Common myeloid progenitor, CD34-positive (primary cell): ENCODE measurements at regions not wholly inside any gene's neighbourhood (a gene's known extent, or its start where the extent isn't known, plus 50 kb on each side); places are given as distances from the start of the nearest gene placed in this dataset.

ENCODE experiments used
- CTCF ChIA-PET: fragments of 350-600 bp; sonication (Branson Sonifier 250); formaldehyde crosslinking; loops from one replicate; lab custom pipeline; 2021; ENCODE audit warnings: antibody characterized with exemption; lab: Charles Lee
- POLR2A ChIA-PET: fragments of 350-600 bp; sonication (Branson Sonifier 250); formaldehyde crosslinking; loops from one replicate; lab custom pipeline; 2021; ENCODE audit warnings: antibody characterized with exemption; lab: Charles Lee
- DNase-seq, 3 donors: peaks; one replicate each; pipeline versions ENCODE4 v3.0.0 to v3.0.0-alpha.2; 2013
- H3K27ac ChIP-seq, 2 experiments: 1 replicate in 1 of 2; 2 replicates in 1 of 2; pipeline ENCODE4 v1.7.0; 2013; ENCODE audit warnings: inconsistent platforms in 2 of 2, low read length in 2 of 2, mild to moderate bottlenecking in 2 of 2, low read depth in 1 of 2, moderate library complexity in 1 of 2; ENCODE audit not compliant: severe bottlenecking in 2 of 2, insufficient read depth in 1 of 2, poor library complexity in 1 of 2
- H3K27me3 ChIP-seq, 5 experiments: replicated peaks in 2 of 5; 1 replicate in 3 of 5; 2 replicates in 2 of 5; pipeline versions ENCODE4 v1.6.1 to v1.7.0; 2013; ENCODE audit warnings: low read length in 4 of 5, mild to moderate bottlenecking in 2 of 5, moderate library complexity in 2 of 5, inconsistent platforms in 1 of 5; ENCODE audit not compliant: insufficient read depth in 5 of 5, control insufficient read depth in 4 of 5
- H3K36me3 ChIP-seq, 4 experiments: 1 replicate in 2 of 4; 2 replicates in 2 of 4; pipeline versions ENCODE4 v1.6.1 to v1.7.0; 2013; ENCODE audit warnings: low read length in 3 of 4, control low read depth in 1 of 4, mild to moderate bottlenecking in 1 of 4; ENCODE audit not compliant: control insufficient read depth in 4 of 4, insufficient read depth in 4 of 4
- H3K4me1 ChIP-seq, 4 experiments: 1 replicate in 3 of 4; 2 replicates in 1 of 4; pipeline versions ENCODE4 v1.6.1 to v1.7.1; 2013; ENCODE audit warnings: low read length in 3 of 4, mild to moderate bottlenecking in 3 of 4, control low read depth in 1 of 4, inconsistent platforms in 1 of 4, moderate library complexity in 1 of 4; ENCODE audit not compliant: control insufficient read depth in 4 of 4, insufficient read depth in 4 of 4; ENCODE audit errors: control extremely low read depth in 1 of 4
- H3K4me3 ChIP-seq, 7 experiments: 1 replicate in 4 of 7; 2 replicates in 3 of 7; pipeline versions ENCODE4 v1.5.1 to v1.7.0; 2013; ENCODE audit warnings: mild to moderate bottlenecking in 7 of 7, low read length in 6 of 7, moderate library complexity in 6 of 7, inconsistent platforms in 2 of 7, low read depth in 2 of 7, control low read depth in 1 of 7; ENCODE audit not compliant: insufficient read depth in 4 of 7, control insufficient read depth in 1 of 7; ENCODE audit errors: extremely low read depth in 1 of 7
- H3K9me3 ChIP-seq, 5 experiments: 1 replicate in 4 of 5; 2 replicates in 1 of 5; pipeline versions ENCODE4 v1.6.1 to v1.7.1; 2013; ENCODE audit warnings: low read length in 4 of 5, mild to moderate bottlenecking in 2 of 5, inconsistent platforms in 1 of 5, low read depth in 1 of 5, moderate library complexity in 1 of 5; ENCODE audit not compliant: control insufficient read depth in 4 of 5, insufficient read depth in 2 of 5; ENCODE audit errors: control extremely low read depth in 1 of 5
- WGBS: methylation state at CpG from one replicate; pipeline ENCODE4 v1.1.5; 2013; ENCODE audit not compliant: insufficient coverage; 5-methylcytosine and 5-hydroxymethylcytosine counted together

DNA sequence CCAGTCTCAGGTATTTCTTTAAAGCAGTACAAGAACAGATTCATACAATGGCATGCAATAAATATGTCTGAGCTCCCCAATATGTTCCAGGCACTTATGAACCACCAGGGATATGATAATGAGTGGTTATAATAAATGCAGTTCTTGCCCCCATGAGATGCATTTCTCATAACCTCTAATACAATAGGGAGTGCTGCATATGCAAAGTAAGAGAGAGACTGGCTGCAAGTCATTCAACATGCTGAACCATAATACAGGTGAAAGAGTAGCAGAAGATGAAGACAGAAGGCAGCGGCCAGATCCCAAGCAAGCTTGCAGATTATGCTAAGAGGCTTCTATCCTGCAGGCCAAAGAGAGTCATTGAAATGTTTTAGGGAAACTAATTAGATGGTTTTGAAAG is 96.7 kb downstream of the CHD9NB start:
- H3K9me3 ChIP-seq: no peaks in the 10 kb centered on the region
- H3K27ac ChIP-seq: no peak overlapping the region
- no peak overlapping the region for H3K4me3 ChIP-seq
- 100% methylated on average over 1 of the region's 1 CpG for WGBS
- ChIA-PET POLR2A (no interaction called here), CTCF (no interaction called here)
- no peaks in the 10 kb centered on the region for H3K4me1 ChIP-seq
- H3K27me3 ChIP-seq: peaks cover 0 to 2% (median 0%) of the 10 kb centered on the region in 5 experiments
- DNase-seq: no peak
- H3K36me3 ChIP-seq: no peaks in the 10 kb centered on the region

DNA sequence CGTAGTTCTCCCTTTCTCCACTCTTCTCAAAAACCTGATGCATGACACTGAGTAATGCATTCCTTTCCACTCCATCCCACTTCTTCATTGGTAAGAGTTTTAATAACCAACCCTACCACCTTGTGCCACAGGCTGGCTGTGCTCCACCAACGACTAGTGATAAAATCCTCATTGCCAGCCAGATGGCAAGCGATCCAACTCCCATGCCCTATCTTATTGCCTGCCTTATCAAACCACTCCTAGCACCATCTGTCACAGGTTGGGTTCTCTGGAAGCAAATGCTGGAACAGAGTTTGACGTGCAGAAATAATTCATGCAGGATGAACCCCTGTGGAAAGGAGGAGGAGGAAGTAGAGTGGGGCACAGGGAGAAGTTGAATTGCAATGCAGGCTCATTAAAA is 99.5 kb downstream of the CHD9NB start:
- Histone ChIP-seq H3K36me3 (no peaks in the 10 kb centered on the region), H3K9me3 (no peaks in the 10 kb centered on the region), H3K27me3 (peaks cover 0 to 2% (median 0%) of the 10 kb centered on the region in 5 experiments), H3K27ac (no peak overlapping the region), H3K4me1 (no peaks in the 10 kb centered on the region), H3K4me3 (no peak overlapping the region)
- ChIA-PET POLR2A (no interaction called here), CTCF (no interaction called here)
- 81% methylated on average over 2 of the region's 4 CpGs for WGBS
- DNase-seq: no peak

DNA sequence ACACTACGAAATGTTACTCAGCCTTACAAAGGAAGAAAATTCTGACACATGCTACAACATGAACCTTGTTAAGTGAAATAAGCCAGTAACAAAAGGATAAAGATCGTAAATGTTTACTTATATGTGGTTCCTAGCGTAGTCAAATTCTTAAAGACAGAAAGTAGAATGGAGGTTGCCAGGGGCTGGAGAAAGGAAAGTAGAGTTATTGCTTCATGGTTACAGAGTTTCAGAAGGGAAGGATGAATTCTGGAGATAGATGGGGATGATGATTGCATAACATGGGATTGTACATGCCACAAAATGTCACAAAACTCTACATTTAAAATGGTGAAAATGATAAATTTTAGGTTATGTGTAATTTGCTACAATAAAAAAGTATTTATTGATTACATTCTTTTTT is 103.8 kb downstream of the CHD9NB start:
- POLR2A ChIA-PET: no interaction called here
- Histone ChIP-seq H3K9me3 (peaks cover 0 to 3% (median 0%) of the 10 kb centered on the region in 5 experiments), H3K36me3 (no peaks in the 10 kb centered on the region), H3K4me1 (no peaks in the 10 kb centered on the region), H3K27me3 (peaks cover 0 to 2% (median 0%) of the 10 kb centered on the region in 5 experiments), H3K4me3 (no peak overlapping the region), H3K27ac (no peak overlapping the region)
- 94% methylated on average over 2 of the region's 3 CpGs for WGBS
- DNase-seq: no peak
- CTCF ChIA-PET: no interaction called here

DNA sequence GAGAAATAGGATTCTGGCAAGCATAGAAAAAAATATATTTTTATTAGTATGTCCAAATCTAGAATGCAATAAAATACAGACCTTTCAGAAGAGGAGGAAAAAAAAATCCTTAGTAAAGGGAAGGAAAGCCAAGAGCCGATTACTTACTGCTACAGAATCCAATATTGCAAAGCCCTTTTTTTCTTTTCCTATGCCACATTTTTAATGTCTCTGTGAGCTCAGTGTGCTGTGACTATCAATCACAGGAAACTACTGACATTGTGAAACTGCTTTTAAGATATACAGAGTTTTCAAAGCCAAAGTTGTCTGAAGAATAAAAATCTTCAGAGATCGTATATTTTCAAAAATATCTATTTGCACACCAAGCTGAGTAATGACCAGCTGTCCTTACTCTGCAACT is 120.4 kb downstream of the CHD9NB start:
- Histone ChIP-seq H3K4me3 (no peak overlapping the region), H3K4me1 (no peaks in the 10 kb centered on the region), H3K27ac (no peak overlapping the region), H3K9me3 (no peaks in the 10 kb centered on the region), H3K36me3 (no peaks in the 10 kb centered on the region), H3K27me3 (no peaks in the 10 kb centered on the region)
- CTCF ChIA-PET: no interaction called here
- POLR2A ChIA-PET: no interaction called here
- DNase-seq: no peak
- no CpG with 5 or more reads among the region's 2 CpGs for WGBS

DNA sequence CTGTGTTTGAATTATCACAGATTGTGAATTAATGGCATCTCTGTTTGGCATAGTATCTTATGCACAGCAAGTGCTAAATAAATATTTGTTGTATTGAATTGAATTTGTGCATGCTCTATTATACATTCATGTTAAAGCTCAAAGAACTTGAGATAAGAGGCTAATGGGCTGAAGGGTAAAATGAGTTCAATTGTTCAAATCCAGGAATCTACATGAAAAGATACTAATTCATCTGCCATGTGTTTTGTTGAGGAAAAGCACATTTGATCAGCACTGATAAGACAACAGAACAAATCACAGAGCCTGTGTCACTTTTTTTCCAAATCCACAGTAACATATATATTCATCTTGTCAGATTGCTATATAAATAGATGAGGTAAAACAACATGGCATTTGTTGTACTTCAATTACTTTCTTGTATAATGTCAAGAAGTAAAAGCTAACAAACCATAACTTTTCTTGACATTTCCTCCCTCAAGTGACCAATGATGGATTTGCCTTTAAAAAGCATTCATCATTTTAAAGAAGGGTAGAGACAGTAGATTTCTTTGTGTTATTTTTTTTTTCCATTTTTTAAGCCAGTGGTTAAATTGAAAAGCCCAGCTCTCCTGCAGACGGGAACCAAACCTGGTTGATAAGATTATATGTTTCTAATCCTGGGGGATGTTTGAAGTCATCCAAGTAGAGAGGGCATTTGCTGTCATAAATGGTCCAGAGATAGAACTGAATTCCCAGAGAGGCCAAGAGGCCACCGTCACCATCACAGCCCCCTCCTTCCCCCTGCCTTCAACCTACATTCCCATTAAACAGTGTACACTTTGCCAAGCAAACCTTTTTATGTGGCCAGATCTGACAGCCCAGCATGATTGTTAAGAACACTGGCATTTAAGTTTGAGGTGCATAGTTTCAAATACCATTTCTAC is 123.0 kb downstream of the CHD9NB start:
- no peaks in the 10 kb centered on the region for H3K9me3 ChIP-seq
- H3K27ac ChIP-seq: no peak overlapping the region
- ChIA-PET POLR2A (no interaction called here), CTCF (no interaction called here)
- no peaks in the 10 kb centered on the region for H3K36me3 ChIP-seq
- no CpG with 5 or more reads among the region's 2 CpGs for WGBS
- DNase-seq: no peak
- no peaks in the 10 kb centered on the region for H3K27me3 ChIP-seq
- H3K4me3 ChIP-seq: no peak overlapping the region
- H3K4me1 ChIP-seq: no peaks in the 10 kb centered on the region

DNA sequence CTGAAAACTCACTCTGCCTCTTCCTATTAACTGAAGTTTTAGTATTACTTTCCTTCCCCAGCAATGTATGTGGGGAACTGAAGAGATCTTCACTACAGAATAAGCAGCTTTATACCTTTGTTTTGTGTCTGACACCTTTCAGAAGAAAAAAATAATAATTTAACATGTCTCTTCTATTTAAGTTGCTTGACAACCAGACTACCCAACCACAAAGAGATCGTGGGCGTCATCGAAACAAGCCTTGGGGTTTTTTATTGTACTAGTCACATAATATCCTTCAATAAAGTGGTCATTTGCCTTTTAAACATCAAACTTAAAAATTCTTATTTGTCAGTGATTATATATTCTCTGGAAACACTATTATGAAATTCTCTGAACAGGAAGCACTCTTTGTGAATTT is 123.7 kb downstream of the CHD9NB start:
- Histone ChIP-seq H3K9me3 (no peaks in the 10 kb centered on the region), H3K27me3 (no peaks in the 10 kb centered on the region), H3K36me3 (no peaks in the 10 kb centered on the region), H3K4me3 (no peak overlapping the region), H3K27ac (no peak overlapping the region), H3K4me1 (no peaks in the 10 kb centered on the region)
- CTCF ChIA-PET: no interaction called here
- 100% methylated on average over 3 of the region's 3 CpGs for WGBS
- no peak for DNase-seq
- POLR2A ChIA-PET: no interaction called here

DNA sequence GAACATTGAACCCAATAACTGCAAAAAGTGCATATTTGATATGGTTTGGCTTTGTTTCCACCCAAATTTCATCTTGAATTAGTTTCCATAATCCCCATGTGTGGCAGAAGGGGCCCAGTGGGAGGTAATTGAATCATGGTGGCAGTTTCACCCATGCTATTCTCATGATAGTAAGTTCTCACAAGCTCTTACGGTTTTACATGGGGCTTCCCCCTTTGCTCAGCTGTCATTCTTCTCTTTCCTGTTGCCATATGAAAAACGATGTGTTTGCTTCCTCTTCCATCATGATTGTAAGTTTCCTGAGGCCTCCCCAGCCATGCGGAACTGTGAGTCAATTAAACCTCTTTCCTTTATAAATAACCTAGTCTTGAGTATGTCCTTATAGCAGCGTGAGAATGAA is 127.6 kb downstream of the CHD9NB start:
- CTCF ChIA-PET: no interaction called here
- no peak for DNase-seq
- WGBS: 0% methylated on average over 2 of the region's 4 CpGs

More for the DNA sequence above, 127.6 kb downstream of the CHD9NB start:
- H3K27me3 ChIP-seq: peaks cover 0 to 2% (median 0%) of the 10 kb centered on the region in 5 experiments
- H3K36me3 ChIP-seq: no peaks in the 10 kb centered on the region
- H3K4me1 ChIP-seq: no peaks in the 10 kb centered on the region
- no peak overlapping the region for H3K27ac ChIP-seq
- H3K4me3 ChIP-seq: no peak overlapping the region
- no peaks in the 10 kb centered on the region for H3K9me3 ChIP-seq
- POLR2A ChIA-PET: no interaction called here
